ENCODE measurements at regions not wholly inside any gene's neighbourhood (a gene's known extent, or its start where the extent isn't known, plus 50 kb on each side); places are given as distances from the start of the nearest gene placed in this dataset.

- no peak overlapping the region for H2AFZ ChIP-seq
- TF ChIP-seq EZH2phosphoT487 (IDR thresholded peaks at IDR 0.05; ENCODE audit: unreplicated experiment) (no peak), REST (IDR thresholded peaks at IDR 0.05; ENCODE audit: unreplicated experiment) (no peak), ZNF462 (CRISPR knock-in tag; IDR thresholded peaks at IDR 0.05) (no peak), ZNF331 (CRISPR knock-in tag; IDR thresholded peaks at IDR 0.05; ENCODE audit: low read depth) (no peak)
- H3K36me3 ChIP-seq (ENCODE audit: insufficient read depth): no peaks in the 10 kb centered on the region
- no peak for DNase-seq (ENCODE audit: low spot score)
- no peaks in the 10 kb centered on the region for H4K20me1 ChIP-seq (replicated peaks; ENCODE audit: insufficient read depth)
- no peak overlapping the region for H3K4me3 ChIP-seq
- H3K4me3 Mint-ChIP-seq: no peak overlapping the region
- no peaks in the 10 kb centered on the region for H3F3A ChIP-seq (replicated peaks; ENCODE audit: low read depth)
- no peak overlapping the region for H3K27ac Mint-ChIP-seq
- H3K27ac ChIP-seq (ENCODE audit: low read depth): no peak overlapping the region
- H3K79me2 ChIP-seq (replicated peaks; ENCODE audit: insufficient read depth): no peaks in the 10 kb centered on the region
- H3K27me3 Mint-ChIP-seq (ENCODE audit: insufficient read depth, low read depth, poor library complexity): no peaks in the 10 kb centered on the region
- peaks cover 6% of the 10 kb centered on the region; the same call in 1 of the 2 replicates for H3K9me2 ChIP-seq (ENCODE audit: insufficient read depth)
- no peaks in the 10 kb centered on the region for H3K27me3 ChIP-seq (ENCODE audit: insufficient read depth)
- no peaks in the 10 kb centered on the region for H3K4me1 Mint-ChIP-seq
- ATAC-seq: no peak
- H3K36me3 Mint-ChIP-seq (ENCODE audit: low read depth): no peaks in the 10 kb centered on the region
- peaks cover 13% of the 10 kb centered on the region for H3K9me3 Mint-ChIP-seq
- no peaks in the 10 kb centered on the region for H3K4me1 ChIP-seq (ENCODE audit: insufficient read depth)
- no peak overlapping the region for H3K4me2 ChIP-seq
These were observed 54.3 kb upstream of the CA10 start for GRCh38 chr17:52212851-52213250.

Data from GM23338 (cell line).